ENCODE measurements at regions not wholly inside any gene's neighbourhood (a gene's known extent, or its start where the extent isn't known, plus 50 kb on each side); places are given as distances from the start of the nearest gene placed in this dataset.

DNA sequence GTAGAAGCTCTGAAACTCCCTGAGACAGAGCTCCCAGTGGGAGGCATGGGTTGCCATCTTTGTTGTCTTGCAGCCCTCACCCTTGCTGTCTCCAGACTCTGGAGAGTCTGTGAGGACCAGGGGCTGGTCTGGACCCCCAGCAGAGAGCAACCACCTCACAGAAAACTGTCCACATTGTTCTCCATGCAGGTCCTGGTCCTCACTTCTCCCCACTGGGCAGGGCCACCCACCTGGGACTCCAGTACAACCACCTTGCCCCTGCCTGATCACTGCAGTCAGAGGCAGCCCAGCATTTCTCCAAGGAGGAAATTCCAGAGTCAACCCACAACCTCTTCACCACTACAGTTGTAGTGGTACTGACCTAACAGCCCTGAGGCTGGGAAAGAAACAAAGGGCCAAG is 285.6 kb upstream of the RPS23 start:
- Mint-ChIP-seq H3K4me3 (no peak overlapping the region), H3K27me3 (ENCODE audit: low read depth) (no peaks in the 10 kb centered on the region), H3K9me3 (peaks cover 27% of the 10 kb centered on the region), H3K27ac (no peak overlapping the region), H3K36me3 (ENCODE audit: low read depth) (peaks cover 5% of the 10 kb centered on the region), H3K4me1 (peaks cover 26% of the 10 kb centered on the region)
- no peak for TF ChIP-seq CTCF (IDR thresholded peaks at IDR 0.05; ENCODE audit: unreplicated experiment in 3 of 3)

DNA sequence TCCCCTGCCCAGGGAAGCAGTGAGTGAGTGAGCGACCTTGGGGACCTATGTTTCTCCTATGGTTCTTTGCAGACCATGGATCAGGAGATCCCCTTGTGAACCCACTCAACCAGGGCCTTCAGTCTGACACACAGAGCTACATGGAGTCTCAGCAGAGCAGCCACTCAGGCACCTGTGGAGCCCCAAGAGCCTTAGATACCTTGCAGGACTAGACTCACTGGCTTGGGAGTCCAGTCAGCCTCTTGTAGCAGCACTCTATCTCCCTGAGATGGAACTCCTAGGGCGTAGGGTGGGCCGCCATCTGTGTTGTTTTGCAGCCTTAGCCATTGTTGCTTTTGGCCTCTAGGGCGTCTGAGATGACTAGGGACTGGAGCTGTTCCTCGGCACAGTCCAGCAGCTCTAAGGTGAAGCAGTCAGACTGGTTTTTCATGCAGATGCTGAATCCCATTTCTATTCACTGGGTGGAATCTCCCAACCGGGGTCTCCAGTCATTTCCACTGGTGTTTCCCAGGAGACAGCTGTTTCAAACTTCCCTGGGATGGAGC is 284.6 kb upstream of the RPS23 start:
- peaks cover 28% of the 10 kb centered on the region for H3K9me3 Mint-ChIP-seq
- TF ChIP-seq CTCF (IDR thresholded peaks at IDR 0.05; ENCODE audit: unreplicated experiment in 3 of 3), result no peak
- H3K4me3 Mint-ChIP-seq, result no peak overlapping the region
- H3K27ac Mint-ChIP-seq, result peak overlapping the region in 2 of 3 experiments; percentile 89 to 91
- H3K27me3 Mint-ChIP-seq (ENCODE audit: low read depth), result no peaks in the 10 kb centered on the region
- H3K4me1 Mint-ChIP-seq, result peaks cover 26% of the 10 kb centered on the region
- peaks cover 5% of the 10 kb centered on the region for H3K36me3 Mint-ChIP-seq (ENCODE audit: low read depth)

- H3K36me3 Mint-ChIP-seq (ENCODE audit: low read depth), result peaks cover 5% of the 10 kb centered on the region
- H3K27ac Mint-ChIP-seq, result peak overlapping the region; percentile 70 to 91 (median 89)
- no peaks in the 10 kb centered on the region for H3K27me3 Mint-ChIP-seq (ENCODE audit: low read depth)
- peaks cover 26% of the 10 kb centered on the region for H3K4me1 Mint-ChIP-seq
- no peak for TF ChIP-seq CTCF (IDR thresholded peaks at IDR 0.05; ENCODE audit: unreplicated experiment in 3 of 3)
- peaks cover 19% of the 10 kb centered on the region for H3K9me3 Mint-ChIP-seq
- no peak overlapping the region for H3K4me3 Mint-ChIP-seq
Observed at GRCh38 chr5:82561797-82562196, 283.6 kb upstream of the RPS23 start.

DNA sequence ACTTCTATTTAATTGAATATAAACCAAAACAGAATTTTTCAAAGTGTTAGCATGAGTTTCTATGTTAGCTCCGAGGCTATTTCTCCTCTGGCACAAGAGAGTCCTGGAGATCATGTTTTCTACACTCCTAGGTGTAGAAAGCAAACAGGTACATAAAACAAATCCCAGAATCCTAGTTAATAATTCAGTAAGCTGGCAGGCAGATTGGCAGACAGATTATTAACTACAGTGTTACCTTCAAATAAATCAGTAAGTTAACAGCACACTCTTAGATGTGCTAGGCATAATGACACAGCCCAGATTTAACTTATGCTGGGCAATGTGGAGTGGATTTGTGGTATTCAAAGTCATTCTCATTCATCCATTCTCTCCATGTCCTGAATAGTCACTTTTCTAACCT is 282.8 kb upstream of the RPS23 start:
- Mint-ChIP-seq H3K27ac (peak overlapping the region; percentile 70 to 91 (median 89)), H3K9me3 (peaks cover 13% of the 10 kb centered on the region), H3K36me3 (ENCODE audit: low read depth) (peaks cover 5% of the 10 kb centered on the region), H3K4me3 (no peak overlapping the region), H3K27me3 (ENCODE audit: low read depth) (no peaks in the 10 kb centered on the region), H3K4me1 (peaks cover 26% of the 10 kb centered on the region)
- TF ChIP-seq CTCF (IDR thresholded peaks at IDR 0.05; ENCODE audit: unreplicated experiment in 3 of 3), result no peak

DNA sequence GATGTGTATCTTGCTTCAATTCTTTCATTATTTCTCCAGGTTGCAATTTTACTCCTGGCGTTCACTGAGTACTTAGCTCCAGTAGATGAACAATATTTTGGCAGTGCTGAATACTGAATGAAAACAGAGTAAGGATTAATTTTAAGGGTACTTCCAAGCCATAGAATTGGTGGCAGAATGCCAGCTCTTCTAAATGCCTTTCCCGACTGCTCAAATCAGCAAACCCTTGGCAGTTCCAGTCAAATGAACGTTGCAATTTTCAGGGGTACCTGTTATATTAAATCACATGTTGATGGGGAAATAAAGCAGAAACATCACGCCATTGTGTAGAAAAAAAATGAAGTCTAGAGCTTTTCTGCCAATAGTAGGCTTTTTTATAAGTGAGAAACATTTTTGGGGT is 282.4 kb upstream of the RPS23 start:
- Mint-ChIP-seq H3K27ac (peak overlapping the region; percentile 70 to 91 (median 89)), H3K9me3 (peaks cover 10% of the 10 kb centered on the region), H3K36me3 (ENCODE audit: low read depth) (peaks cover 4% of the 10 kb centered on the region), H3K4me3 (no peak overlapping the region), H3K4me1 (peaks cover 29% of the 10 kb centered on the region), H3K27me3 (ENCODE audit: low read depth) (peaks cover 3% of the 10 kb centered on the region)
- TF ChIP-seq CTCF (IDR thresholded peaks at IDR 0.05; ENCODE audit: unreplicated experiment in 3 of 3), result no peak

DNA sequence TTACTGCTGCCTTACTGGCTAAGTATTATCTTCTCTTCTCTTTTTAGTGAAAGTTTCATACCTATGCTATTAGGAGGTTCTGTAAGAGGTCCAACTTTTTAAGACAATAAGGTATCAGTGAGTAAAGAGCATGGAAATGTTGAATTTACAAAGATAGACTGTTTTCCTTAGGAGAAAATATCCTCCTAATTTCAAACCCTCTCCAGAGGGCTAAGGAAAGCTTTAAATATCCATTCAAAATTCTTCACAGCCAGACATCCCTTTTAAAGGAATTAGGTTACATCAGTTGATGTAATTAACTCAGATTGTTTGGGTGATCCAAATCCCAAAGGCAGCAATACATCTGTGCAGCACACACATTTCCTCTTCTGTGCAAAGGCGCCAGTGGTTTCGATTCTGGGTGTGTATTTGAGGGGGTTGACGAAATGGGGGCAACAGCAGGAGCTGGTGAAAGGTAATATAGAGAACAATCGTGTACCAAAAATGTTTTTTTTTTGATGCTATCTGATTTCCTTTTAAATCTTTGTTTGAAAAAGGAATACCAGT is 273.8 kb upstream of the RPS23 start:
- Mint-ChIP-seq H3K4me3 (no peak overlapping the region), H3K36me3 (ENCODE audit: low read depth) (no peaks in the 10 kb centered on the region), H3K4me1 (peaks cover 34% of the 10 kb centered on the region), H3K27ac (peak overlapping the region; percentile 0 to 61 (median 18)), H3K9me3 (no peaks in the 10 kb centered on the region), H3K27me3 (ENCODE audit: low read depth) (peaks cover 4% of the 10 kb centered on the region)
- no peak for TF ChIP-seq CTCF (IDR thresholded peaks at IDR 0.05; ENCODE audit: unreplicated experiment in 3 of 3)

All from nephron (organoid).